Spleen (tissue), 11 donors: ENCODE measurements at regions not wholly inside any gene's neighbourhood (a gene's known extent, or its start where the extent isn't known, plus 50 kb on each side); places are given as distances from the start of the nearest gene placed in this dataset.
A peak's percentile ranks its signal among the peaks of the same experiment; 100 is the strongest.

Experiments used
- DNase-seq: peaks from one replicate; pipeline ENCODE4 v3.0.0-alpha.2; 2020
- H3K27ac ChIP-seq, 8 donors: fragments of 200-600 bp; sonication (generic) in 7 of 8; 1 replicate in 4 of 8; 2 replicates in 4 of 8; pipeline versions ENCODE4 v1.5.0 to v1.8.0; 2016 to 2021; ENCODE audit warnings: inconsistent platforms in 4 of 8, mild to moderate bottlenecking in 4 of 8, moderate library complexity in 1 of 8
- H3K27me3 ChIP-seq, 7 donors: fragments of 200-600 bp; sonication (generic) in 6 of 7; replicated peaks in 1 of 7; 1 replicate in 4 of 7; 2 replicates in 3 of 7; pipeline versions ENCODE4 v1.5.0 to v1.8.0; 2016 to 2021; ENCODE audit warnings: inconsistent platforms in 3 of 7, mild to moderate bottlenecking in 1 of 7
- H3K36me3 ChIP-seq, 6 donors: fragments of 200-600 bp; sonication (generic) in 5 of 6; 1 replicate in 4 of 6; 2 replicates in 2 of 6; pipeline versions ENCODE4 v1.5.0 to v1.8.0; 2016 to 2021; ENCODE audit warnings: inconsistent platforms in 2 of 6
- H3K4me1 ChIP-seq, 6 donors: fragments of 200-600 bp; sonication (generic) in 5 of 6; 1 replicate in 3 of 6; 2 replicates in 3 of 6; pipeline versions ENCODE4 v1.5.0 to v1.8.0; 2016 to 2021; ENCODE audit warnings: inconsistent platforms in 3 of 6
- H3K4me3 ChIP-seq, 8 donors: fragments of 200-600 bp; sonication (generic) in 7 of 8; 1 replicate in 4 of 8; 2 replicates in 4 of 8; pipeline versions ENCODE4 v1.5.0 to v1.8.0; 2016 to 2021; ENCODE audit warnings: inconsistent platforms in 4 of 8, mild to moderate bottlenecking in 4 of 8, moderate library complexity in 2 of 8
- H3K9me3 ChIP-seq, 8 donors: fragments of 200-600 bp; sonication (generic) in 7 of 8; 1 replicate in 4 of 8; 2 replicates in 4 of 8; pipeline versions ENCODE4 v1.5.0 to v1.8.0; 2016 to 2021; ENCODE audit warnings: inconsistent platforms in 4 of 8
- POLR2A ChIP-seq, 3 donors: fragments of 450-650 bp; IDR thresholded peaks; one replicate each; pipeline ENCODE4 v1.5.1; 2017; ENCODE audit warnings: antibody characterized with exemption in 3 of 3, mild to moderate bottlenecking in 1 of 3
- POLR2AphosphoS5 ChIP-seq, 3 donors: sonication (generic); formaldehyde crosslinking; IDR thresholded peaks; one replicate each; pipeline ENCODE4 v1.5.1; 2017; ENCODE audit warnings: antibody characterized with exemption in 3 of 3
- WGBS, 5 donors: extraction: QIAGEN DNeasy Blood & Tissue Kit in 3 of 5; methylation state at CpG; one replicate each; pipeline versions ENCODE4 v1.1.5 to v1.1.7; 2013 to 2018; 5-methylcytosine and 5-hydroxymethylcytosine counted together
- intact Hi-C: fragments of 100-400 bp; cut with DNase I; formaldehyde crosslinking; loops from one replicate; pipeline ENCODE4 v1.15.0; 2023; ENCODE audit warnings: low total_unique reads
- TF ChIP-seq, protein P1 (sequence below), 11 experiments: fragments of 200-600 bp in 7 of 11; fragments of 450-650 bp in 4 of 11; sonication (generic) in 4 of 11; IDR thresholded peaks in 8 of 11; conservative IDR thresholded peaks in 3 of 11; 1 replicate in 7 of 11; 2 replicates in 4 of 11; pipeline versions ENCODE4 v1.4.0 to v1.8.0; 2016 to 2021; ENCODE audit warnings: antibody characterized with exemption in 11 of 11, inconsistent platforms in 4 of 11, mild to moderate bottlenecking in 1 of 11
- donor health status: healthy with polysubstance abuse.
- donor health status: DM: no; HTN: no; CAD: no; lungs with moderate emphysema.
- donor health status: DM: no; HTN: no; CAD: no.
- donor health status: Bipolar disorder and iron deficiency.
- donor health status: healthy.
- donor health status: DM: no; HTN: no; CAD: no.
- donor health status: DM: yes; HTN: yes; CAD: no.

DNA sequence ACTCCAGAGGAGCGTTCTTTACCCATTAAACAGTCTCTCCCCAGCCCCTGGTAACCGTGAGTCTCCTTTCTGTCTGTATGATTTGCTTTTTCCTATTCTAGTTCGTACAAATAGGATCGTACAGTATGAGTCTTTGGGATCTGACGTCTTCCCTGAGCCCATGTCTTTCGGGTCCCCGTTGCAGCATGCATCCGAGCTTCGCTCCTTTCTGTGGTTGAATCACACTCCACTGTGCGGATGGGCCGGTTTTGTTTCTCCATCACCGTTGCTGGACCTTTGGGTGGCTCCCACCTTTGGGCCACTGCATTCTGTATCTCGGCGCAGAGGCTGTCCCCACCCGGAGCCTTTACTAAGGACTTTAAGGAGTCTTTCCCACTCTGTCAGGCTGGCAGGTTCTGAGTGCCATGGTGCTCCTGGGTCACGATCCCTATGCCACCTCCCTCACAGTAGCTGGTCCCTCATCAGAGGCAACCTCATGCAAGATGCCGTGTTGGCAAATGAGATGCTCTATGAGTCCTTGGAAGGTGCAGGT is 145.7 kb upstream of the COL5A1 start:
- intact Hi-C loops = no loop called here
- H3K4me3 ChIP-seq = no peak overlapping the region
- no peak overlapping the region for H3K27ac ChIP-seq
- TF ChIP-seq, protein P1, sequence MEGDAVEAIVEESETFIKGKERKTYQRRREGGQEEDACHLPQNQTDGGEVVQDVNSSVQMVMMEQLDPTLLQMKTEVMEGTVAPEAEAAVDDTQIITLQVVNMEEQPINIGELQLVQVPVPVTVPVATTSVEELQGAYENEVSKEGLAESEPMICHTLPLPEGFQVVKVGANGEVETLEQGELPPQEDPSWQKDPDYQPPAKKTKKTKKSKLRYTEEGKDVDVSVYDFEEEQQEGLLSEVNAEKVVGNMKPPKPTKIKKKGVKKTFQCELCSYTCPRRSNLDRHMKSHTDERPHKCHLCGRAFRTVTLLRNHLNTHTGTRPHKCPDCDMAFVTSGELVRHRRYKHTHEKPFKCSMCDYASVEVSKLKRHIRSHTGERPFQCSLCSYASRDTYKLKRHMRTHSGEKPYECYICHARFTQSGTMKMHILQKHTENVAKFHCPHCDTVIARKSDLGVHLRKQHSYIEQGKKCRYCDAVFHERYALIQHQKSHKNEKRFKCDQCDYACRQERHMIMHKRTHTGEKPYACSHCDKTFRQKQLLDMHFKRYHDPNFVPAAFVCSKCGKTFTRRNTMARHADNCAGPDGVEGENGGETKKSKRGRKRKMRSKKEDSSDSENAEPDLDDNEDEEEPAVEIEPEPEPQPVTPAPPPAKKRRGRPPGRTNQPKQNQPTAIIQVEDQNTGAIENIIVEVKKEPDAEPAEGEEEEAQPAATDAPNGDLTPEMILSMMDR (IDR thresholded peaks at IDR 0.05 in 8 of 11, conservative IDR thresholded peaks at IDR 0.05 in 3 of 11) = no peak
- no peak for TF ChIP-seq POLR2A (IDR thresholded peaks at IDR 0.05)
- no peak for TF ChIP-seq POLR2AphosphoS5 (IDR thresholded peaks at IDR 0.05)
- 89 to 94% (median 92%) methylated on average over 17 of the region's 17 CpGs for WGBS, 5 donors
- H3K4me1 ChIP-seq = peaks cover 0 to 6% (median 0%) of the 10 kb centered on the region in 6 donors
- peak; percentile 29 for DNase-seq
- H3K9me3 ChIP-seq = no peaks in the 10 kb centered on the region
- H3K27me3 ChIP-seq = peaks cover 0 to 25% (median 4%) of the 10 kb centered on the region in 7 donors
- no peaks in the 10 kb centered on the region for H3K36me3 ChIP-seq

DNA sequence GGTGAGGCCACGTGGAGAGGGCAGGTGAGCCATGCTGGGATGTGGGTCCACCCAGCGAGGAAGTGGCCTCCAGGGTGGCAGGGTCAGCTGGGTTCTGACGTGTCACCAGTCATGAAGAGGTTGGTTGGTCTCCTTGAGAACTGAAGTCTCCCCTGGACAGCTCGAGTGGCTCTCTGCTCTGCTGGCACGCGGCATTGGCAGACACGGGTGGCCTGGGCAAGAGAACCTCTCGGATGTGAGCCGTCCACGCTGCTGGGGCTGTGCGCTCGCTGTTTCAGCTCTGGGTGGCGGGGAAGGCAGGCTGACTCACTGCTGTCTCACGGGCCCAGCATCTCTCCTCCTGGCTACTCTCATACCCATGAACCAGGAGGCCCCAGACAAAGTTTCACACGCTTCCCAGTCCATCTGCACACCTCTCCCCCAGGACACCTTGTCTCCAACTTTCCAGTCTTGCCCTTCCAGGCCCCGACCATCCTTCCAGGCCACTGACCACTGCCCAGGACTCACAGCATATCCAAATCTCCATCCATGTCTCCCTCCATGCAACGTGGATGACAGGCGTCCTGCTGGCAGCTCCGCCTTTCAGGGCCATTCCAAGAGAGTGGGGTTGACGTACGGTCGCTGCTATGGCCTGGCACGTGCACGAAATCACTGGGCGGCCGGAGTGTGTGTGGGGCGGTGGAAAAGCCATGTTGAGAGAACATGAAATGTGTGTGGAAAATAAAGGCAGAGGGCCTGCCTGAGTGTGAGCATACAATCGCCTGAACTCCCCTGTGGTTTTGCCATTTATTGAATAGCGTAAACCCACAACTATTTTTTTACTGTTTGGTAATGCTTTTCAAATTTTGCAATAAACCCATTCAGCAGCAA is 145.0 kb upstream of the COL5A1 start:
- WGBS, 5 donors = 86 to 93% (median 87%) methylated on average over 23 to 29 of the region's 29 CpGs
- Histone ChIP-seq H3K9me3 (no peaks in the 10 kb centered on the region), H3K4me3 (no peak overlapping the region), H3K27ac (no peak overlapping the region), H3K4me1 (peaks cover 0 to 9% (median 3%) of the 10 kb centered on the region in 6 donors), H3K27me3 (peaks cover 0 to 32% (median 9%) of the 10 kb centered on the region in 7 donors), H3K36me3 (no peaks in the 10 kb centered on the region)
- intact Hi-C loops = no loop called here
- DNase-seq = peak; percentile 59
- no peak for TF ChIP-seq POLR2AphosphoS5 (IDR thresholded peaks at IDR 0.05)
- TF ChIP-seq, protein P1 (IDR thresholded peaks at IDR 0.05 in 8 of 11, conservative IDR thresholded peaks at IDR 0.05 in 3 of 11) = no peak
- TF ChIP-seq POLR2A (IDR thresholded peaks at IDR 0.05) = no peak

DNA sequence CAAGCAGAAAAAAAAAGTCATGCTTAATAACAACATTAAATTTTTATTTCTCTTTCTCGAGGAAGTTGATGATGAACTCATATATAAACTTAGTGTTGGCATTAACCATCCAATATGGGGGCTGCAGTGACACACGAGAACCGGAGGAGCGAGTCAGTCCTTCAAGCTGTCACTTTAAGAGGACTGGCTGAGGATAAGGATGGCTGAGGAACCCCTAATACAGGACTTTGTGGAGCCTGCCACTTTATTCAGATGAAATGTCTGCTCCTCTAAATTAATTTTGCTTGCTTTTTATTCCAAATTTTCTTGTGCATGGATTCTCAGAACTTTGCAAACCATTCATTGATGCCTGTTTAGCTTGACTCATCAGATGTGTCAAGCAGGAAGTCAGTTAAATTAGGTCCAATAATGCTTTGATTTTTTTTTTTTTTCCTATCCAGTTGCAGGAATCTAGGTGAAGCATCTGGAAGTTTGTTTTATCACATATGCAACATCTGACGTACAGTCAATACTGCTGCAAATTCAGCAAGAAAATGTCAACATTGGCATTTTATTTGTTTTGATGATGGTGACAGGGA is 144.2 kb upstream of the COL5A1 start:
- intact Hi-C loops = no loop called here
- Histone ChIP-seq H3K36me3 (no peaks in the 10 kb centered on the region), H3K27ac (no peak overlapping the region), H3K4me3 (no peak overlapping the region), H3K9me3 (no peaks in the 10 kb centered on the region), H3K4me1 (peaks cover 0 to 15% (median 6%) of the 10 kb centered on the region in 6 donors), H3K27me3 (peaks cover 0 to 39% (median 16%) of the 10 kb centered on the region in 7 donors)
- 78 to 85% (median 81%) methylated on average over 5 of the region's 5 CpGs for WGBS, 5 donors
- DNase-seq = no peak
- TF ChIP-seq POLR2A (IDR thresholded peaks at IDR 0.05) = no peak
- TF ChIP-seq, protein P1 (IDR thresholded peaks at IDR 0.05 in 8 of 11, conservative IDR thresholded peaks at IDR 0.05 in 3 of 11) = no peak
- no peak for TF ChIP-seq POLR2AphosphoS5 (IDR thresholded peaks at IDR 0.05)

DNA sequence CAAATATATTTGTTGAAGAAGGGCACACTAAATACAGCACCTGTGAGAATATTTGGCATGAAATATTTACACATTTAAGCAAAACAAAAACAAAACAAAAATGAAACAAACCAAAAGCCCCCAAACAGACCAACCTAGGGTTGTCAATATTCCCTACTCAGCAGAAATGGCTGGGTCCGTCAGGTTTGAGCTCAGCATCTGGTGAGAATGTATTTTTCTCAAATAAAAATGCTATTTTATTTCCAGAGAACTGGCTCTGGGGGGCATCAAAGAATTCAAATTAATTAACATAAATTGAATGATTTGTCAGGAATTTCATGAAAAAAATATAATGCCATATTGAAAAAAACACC is 142.8 kb upstream of the COL5A1 start:
- Histone ChIP-seq H3K4me3 (no peak overlapping the region), H3K27me3 (peaks cover 0 to 46% (median 24%) of the 10 kb centered on the region in 7 donors)
- 86 to 96% (median 95%) methylated on average over 1 of the region's 1 CpG for WGBS, 5 donors

More for the DNA sequence above, 142.8 kb upstream of the COL5A1 start:
- H3K36me3 ChIP-seq = no peaks in the 10 kb centered on the region
- H3K27ac ChIP-seq = no peak overlapping the region
- intact Hi-C loops = no loop called here
- DNase-seq = no peak
- H3K9me3 ChIP-seq = no peaks in the 10 kb centered on the region
- TF ChIP-seq POLR2A (IDR thresholded peaks at IDR 0.05) (no peak), POLR2AphosphoS5 (IDR thresholded peaks at IDR 0.05) (no peak)
- TF ChIP-seq, protein P1 (IDR thresholded peaks at IDR 0.05 in 8 of 11, conservative IDR thresholded peaks at IDR 0.05 in 3 of 11) = no peak
- peaks cover 0 to 22% (median 14%) of the 10 kb centered on the region in 6 donors for H3K4me1 ChIP-seq
